GM18868 (cell line): ENCODE measurements at regions not wholly inside any gene's neighbourhood (a gene's known extent, or its start where the extent isn't known, plus 50 kb on each side); places are given as distances from the start of the nearest gene placed in this dataset.
"Not testable (repeated sequence)": the region's sequence is repeated elsewhere in the genome, so short reads cannot be mapped to it uniquely, and the experiment has no call there.

Source experiments
- ATAC-seq: cut with Tn5 transposase; IDR thresholded peaks from one replicate; pipeline ENCODE4 v1.9.1; 2021; ENCODE audit warnings: mild to moderate bottlenecking, moderate library complexity; ENCODE audit not compliant: unreplicated experiment

- ATAC-seq = no peak
Measured at GRCh38 chr1:194004146-194004545, 817.7 kb upstream of the B3GALT2 start.

- ATAC-seq = not testable (repeated sequence)
Measured at GRCh38 chr1:194001726-194002350, 815.4 kb upstream of the B3GALT2 start.

GRCh38 chr1:193988885-193989284 lies 802.5 kb upstream of the B3GALT2 start:
- no peak for ATAC-seq

DNA sequence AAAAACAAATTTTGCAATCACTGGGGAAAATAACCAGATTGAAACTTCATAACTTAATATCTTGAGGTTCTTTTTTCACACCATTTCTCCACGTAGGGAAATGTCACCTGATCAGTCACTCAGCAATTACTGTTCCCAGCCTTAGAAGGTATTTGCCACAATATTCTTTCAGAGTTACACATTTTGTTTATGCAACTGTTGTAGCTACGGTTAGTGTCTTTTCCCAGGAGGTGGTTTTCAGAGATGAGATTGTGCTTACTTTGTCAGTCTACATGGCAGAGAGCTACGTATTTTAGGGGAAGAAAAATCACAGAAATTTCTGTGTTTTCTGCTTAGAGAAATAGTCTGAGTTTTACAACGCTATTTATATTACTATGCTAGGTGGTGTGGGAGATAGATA lies 792.8 kb upstream of the B3GALT2 start:
- no peak for ATAC-seq

DNA sequence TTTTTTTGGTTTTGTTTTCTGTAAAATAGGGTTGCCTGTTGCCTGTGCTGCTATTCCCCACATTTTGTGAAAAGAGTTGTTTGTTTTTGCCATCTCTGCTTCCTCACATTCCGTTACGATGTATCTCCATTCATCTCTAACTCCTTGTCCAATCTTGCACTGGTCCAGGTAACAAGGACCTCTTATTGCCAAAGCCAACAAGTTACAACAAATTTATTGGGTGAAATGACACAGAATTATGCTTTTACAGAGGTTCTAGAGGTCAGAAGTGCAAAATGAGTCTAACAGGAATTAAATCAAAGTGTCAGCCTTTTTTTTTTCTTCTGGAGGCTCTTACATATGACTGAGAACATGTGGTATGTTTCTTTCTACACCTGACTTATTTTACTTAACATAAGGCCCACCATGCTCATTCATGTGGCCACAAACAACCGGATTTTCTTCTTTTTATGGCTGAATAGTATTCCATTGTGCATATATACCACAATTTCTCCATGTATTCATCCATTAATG lies 787.9 kb upstream of the B3GALT2 start:
- no peak for ATAC-seq

- no peak for ATAC-seq
Measured at GRCh38 chr1:193973428-193973827, 787.0 kb upstream of the B3GALT2 start.

- no peak for ATAC-seq
Measured at GRCh38 chr1:193971595-193971994, 785.2 kb upstream of the B3GALT2 start.

DNA sequence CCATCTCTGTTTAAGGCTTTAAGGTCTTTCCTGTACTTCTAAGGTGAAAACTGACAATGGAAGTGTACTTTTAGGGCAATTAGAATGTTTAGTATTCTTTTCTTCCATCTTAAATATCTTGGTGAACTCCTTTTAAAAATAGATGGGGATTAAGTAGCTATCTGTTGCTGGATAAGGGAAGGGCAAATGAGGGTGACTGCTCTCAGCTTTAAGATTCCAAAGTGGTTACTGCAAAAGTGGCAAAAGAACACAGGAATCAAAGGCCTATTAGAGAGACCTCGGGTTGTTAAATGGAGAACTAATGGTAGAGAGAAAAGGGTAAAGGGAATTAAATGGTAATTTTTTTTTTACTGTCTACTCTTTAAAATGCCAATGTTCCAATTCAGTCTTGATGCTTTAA lies 774.1 kb upstream of the B3GALT2 start:
- ATAC-seq = no peak

DNA sequence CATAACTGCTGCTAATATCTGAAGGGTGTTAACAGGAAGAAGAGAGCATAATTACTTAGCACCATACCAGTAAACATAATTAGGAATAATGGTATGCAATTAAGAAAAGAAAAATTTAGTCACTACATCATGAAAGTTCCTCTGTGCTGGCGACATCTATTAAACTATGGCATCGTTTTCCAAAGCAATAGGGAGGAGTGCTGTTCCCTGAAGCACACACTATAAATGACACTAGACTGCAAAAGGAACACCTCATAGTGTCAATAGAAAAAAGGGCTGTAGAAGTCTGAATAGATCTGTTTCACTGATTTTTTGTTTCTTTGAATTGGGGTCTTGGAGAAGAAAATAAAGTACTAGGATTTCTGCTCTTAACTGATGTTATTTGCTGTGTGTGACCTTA lies 773.6 kb upstream of the B3GALT2 start:
- no peak for ATAC-seq

- ATAC-seq = no peak
Measured at GRCh38 chr1:193957556-193958095, 771.2 kb upstream of the B3GALT2 start.

GRCh38 chr1:193952778-193953374 lies 766.5 kb upstream of the B3GALT2 start:
- no peak for ATAC-seq

DNA sequence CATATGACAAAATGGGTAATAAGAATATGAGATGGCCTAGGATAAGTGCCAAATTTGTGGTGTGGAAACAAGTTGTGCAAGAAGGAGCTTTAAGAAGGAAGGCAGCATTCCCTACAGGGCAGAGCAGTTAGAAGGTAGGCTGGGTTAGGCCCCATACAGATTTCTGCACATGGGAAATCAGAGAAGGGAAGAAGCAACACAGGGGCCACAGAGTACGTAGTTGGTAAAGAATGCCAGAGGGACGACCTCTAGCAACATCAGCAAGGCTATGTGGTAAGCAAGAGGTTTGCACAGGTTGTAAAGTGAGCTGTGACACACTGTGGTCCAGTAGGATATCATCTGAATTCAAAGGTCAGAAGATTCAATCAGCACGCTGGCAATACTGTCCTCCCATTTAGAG lies 765.6 kb upstream of the B3GALT2 start:
- ATAC-seq = no peak

DNA sequence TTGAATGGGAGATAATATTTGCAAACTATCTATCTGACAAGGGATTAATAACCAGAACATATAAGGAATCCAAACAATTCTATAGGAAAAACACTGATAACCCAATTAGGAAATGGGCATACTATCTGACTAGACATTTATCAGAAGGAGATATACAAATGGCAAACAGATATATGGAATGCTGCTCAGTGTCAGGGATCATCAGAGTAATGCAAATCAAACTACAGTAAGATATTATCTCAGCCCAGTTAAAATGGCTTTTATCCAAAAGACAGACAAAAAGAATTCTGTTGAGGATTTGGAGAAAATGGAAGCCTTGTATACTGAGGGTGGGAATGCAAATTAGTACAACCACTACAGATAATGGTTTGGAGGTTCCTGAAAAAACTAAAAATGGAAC lies 758.0 kb upstream of the B3GALT2 start:
- ATAC-seq = no peak

- ATAC-seq = no peak
Measured at GRCh38 chr1:193940176-193940575, 753.8 kb upstream of the B3GALT2 start.

DNA sequence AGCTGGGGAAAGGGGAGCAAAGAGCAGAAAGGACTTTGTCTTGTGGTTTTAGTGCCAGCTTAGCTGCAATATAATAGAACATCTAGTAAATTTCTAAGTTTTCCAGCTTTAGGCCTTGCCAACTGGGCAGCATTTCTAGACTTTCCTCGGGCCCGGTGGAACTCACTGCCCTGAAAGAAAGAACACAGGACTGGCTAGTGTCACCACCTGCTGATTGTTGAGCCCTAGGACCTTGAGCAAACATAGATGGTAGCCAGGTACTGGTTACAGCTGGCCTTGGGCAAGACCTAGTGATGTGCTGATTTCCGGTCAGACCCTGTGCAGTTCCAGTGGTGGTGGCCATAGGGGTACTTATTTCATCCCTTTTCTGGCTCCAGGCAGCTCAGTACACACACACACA lies 753.2 kb upstream of the B3GALT2 start:
- ATAC-seq = no peak

- ATAC-seq = no peak
Measured at GRCh38 chr1:193937308-193937707, 750.9 kb upstream of the B3GALT2 start.

DNA sequence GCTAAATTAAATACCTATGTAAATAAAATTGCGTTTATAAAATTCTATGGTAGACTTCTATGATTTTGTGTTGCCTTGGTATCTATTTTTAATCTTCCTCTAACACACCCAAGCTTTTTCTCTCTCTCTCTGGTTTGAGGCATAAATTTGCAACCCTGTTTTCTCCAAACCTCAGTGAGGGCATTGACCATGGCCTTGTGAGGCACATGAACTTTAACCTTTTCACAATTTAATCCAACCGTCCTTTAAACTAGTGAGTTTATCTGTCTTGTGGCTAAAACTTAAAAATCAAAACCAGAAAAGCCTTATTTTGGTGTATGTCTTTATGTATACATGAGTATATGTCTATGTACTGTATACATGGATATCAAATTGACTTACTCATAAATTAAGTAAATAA lies 746.6 kb upstream of the B3GALT2 start:
- ATAC-seq = no peak

- no peak for ATAC-seq
Measured at GRCh38 chr1:193931356-193931755, 744.9 kb upstream of the B3GALT2 start.

DNA sequence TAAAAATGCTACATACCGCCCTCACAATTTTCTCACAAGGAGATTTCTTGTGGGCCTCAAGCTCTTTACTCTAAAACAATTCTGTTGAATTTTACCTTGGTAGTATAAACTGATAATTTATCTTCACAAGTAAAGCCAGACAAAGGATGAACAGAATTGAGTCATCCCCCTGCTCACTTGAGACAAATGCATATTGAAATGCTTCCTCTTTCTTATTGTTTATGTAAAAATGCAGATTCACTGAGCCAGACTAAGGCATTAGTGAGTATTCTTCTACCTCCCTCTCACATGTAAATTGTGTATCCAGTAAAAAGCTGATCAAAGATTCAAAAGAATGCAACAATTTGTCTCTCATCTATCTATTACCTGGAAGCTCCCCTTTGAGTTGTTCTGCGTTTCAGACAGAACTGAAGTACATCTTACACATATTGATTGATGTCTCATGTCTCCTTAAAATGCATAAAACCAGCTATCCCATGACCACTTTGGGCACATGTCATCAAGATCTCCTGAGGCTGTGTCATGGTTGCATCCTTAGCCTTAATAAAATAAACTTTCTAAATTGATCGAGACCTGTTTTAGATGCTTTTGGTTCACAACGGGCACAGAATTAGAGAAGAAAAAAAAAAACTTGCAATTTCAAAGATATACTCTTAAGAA lies 743.1 kb upstream of the B3GALT2 start:
- ATAC-seq = no peak

DNA sequence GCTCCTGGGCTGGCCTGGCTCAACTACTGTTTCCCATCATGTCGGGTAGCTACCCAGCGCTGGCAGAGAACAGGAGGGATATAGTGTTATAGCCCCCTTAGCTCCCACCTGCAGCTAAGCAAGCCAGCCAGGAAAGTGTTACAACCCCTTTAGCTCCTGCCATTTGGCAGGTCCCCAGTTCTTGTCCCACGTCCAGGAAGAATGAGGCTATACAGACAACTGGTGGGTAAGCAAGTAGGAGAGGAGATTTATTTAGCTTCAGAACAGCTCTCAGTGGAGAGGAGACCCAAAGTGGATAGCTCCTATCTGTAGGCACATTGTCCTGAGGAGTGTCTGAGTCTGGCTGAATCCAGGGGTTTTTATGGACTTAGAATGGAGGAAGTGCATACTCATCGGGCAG lies 741.1 kb upstream of the B3GALT2 start:
- ATAC-seq = no peak

DNA sequence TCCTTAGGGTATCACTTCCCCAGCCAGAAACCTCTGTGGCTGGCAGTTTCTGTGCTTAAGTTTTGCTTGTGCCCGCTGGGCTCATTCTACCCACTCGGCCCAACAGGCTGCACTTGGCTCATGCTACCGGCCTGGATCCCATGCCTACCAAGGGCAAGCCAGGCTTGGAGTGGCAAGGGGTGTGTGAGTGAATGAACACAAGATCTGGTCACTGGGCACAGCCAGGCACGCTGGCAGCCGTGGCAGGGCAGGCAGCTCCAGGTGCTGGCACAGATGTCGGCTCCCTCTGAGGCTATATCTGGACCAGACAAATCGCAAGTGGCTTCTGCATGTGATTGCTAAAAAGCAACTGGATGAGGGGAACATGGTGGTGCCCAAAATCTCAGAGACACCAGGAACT lies 740.5 kb upstream of the B3GALT2 start:
- ATAC-seq = no peak

DNA sequence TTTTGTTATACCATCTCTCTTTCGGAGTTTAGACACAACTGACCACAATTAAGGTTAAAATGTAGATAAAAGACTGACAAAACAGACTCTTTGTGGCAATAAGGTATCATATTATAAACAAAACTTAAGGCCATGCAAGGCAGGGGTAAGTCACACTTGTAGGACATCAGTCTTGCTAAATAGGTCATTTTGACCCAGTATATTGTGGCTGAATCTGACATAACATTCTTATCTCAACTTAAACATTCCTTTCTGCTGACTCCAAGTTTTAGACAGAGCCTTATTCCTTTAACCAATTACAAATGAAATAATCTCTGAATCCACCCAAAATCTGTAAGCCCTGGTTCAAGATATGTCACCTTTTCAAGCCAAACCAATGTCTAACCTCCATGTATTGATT lies 733.4 kb upstream of the B3GALT2 start:
- no peak for ATAC-seq
